Karpas-422 (cell line): ENCODE measurements at regions not wholly inside any gene's neighbourhood (a gene's known extent, or its start where the extent isn't known, plus 50 kb on each side); places are given as distances from the start of the nearest gene placed in this dataset.
"Not testable (repeated sequence)": the region's sequence is repeated elsewhere in the genome, so short reads cannot be mapped to it uniquely, and the experiment has no call there.

Experiments used
- DNase-seq: peaks from one replicate; pipeline ENCODE4 v3.0.0-alpha.2; 2015
- H2AFZ ChIP-seq: fragments of 200-600 bp; sonication (generic); 2 replicates; pipeline ENCODE4 v1.6.1; 2014; ENCODE audit warnings: antibody characterized with exemption, low read length, mixed read lengths
- H3K27ac ChIP-seq: fragments of 200-600 bp; sonication (generic); 2 replicates; pipeline ENCODE4 v1.5.1; 2014; ENCODE audit warnings: mild to moderate bottlenecking, low read length, moderate library complexity
- H3K27me3 ChIP-seq: fragments of 200-600 bp; sonication (generic); 2 replicates; pipeline ENCODE4 v1.6.1; 2014; ENCODE audit warnings: low read length, mixed read lengths
- H3K36me3 ChIP-seq: fragments of 200-600 bp; sonication (generic); 2 replicates; pipeline ENCODE4 v1.6.1; 2014; ENCODE audit warnings: low read length, mixed read lengths; ENCODE audit not compliant: insufficient read depth
- H3K4me1 ChIP-seq: fragments of 200-600 bp; sonication (generic); 2 replicates; pipeline ENCODE4 v1.6.1; 2014; ENCODE audit warnings: mild to moderate bottlenecking, low read length, mixed read lengths
- H3K4me2 ChIP-seq: fragments of 200-600 bp; sonication (generic); 2 replicates; pipeline ENCODE4 v1.6.1; 2014; ENCODE audit warnings: low read length, low read depth, mild to moderate bottlenecking; ENCODE audit not compliant: poor library complexity, severe bottlenecking
- H3K4me3 ChIP-seq: fragments of 200-600 bp; sonication (generic); 2 replicates; pipeline ENCODE4 v1.5.1; 2014; ENCODE audit warnings: mild to moderate bottlenecking, antibody characterized with exemption, low read length, mixed read lengths
- H3K79me2 ChIP-seq: fragments of 200-600 bp; sonication (generic); 2 replicates; pipeline ENCODE4 v1.6.1; 2014; ENCODE audit warnings: mild to moderate bottlenecking, low read length, mixed read lengths
- H3K9ac ChIP-seq: fragments of 200-600 bp; sonication (generic); 2 replicates; pipeline ENCODE4 v1.6.0; 2014; ENCODE audit warnings: low read length
- H3K9me2 ChIP-seq: fragments of 200-600 bp; sonication (generic), shearing (Covaris generic); replicated peaks from 2 replicates; pipeline ENCODE4 v1.6.0; 2014; ENCODE audit warnings: mild to moderate bottlenecking, low read length, moderate library complexity; ENCODE audit not compliant: insufficient read depth
- H3K9me3 ChIP-seq: fragments of 300-700, 200-600 bp; sonication (generic); 2 replicates; pipeline ENCODE4 v1.6.1; 2014; ENCODE audit warnings: low read length, mixed read lengths
- H4K20me1 ChIP-seq: fragments of 200-600 bp; sonication (generic); 2 replicates; pipeline ENCODE4 v1.6.1; 2014; ENCODE audit warnings: mild to moderate bottlenecking, antibody characterized with exemption, low read length, low read depth; ENCODE audit not compliant: insufficient read depth

GRCh38 chr21:5128261-5128660, 5393.1 kb upstream of the TPTE start:
- peak overlapping the region; percentile 59 for H3K9ac ChIP-seq
- not testable (repeated sequence) for H3K79me2 ChIP-seq, H3K27me3 ChIP-seq, H3K9me2 ChIP-seq, H3K36me3 ChIP-seq, H2AFZ ChIP-seq, H3K4me2 ChIP-seq, H3K9me3 ChIP-seq, H3K4me1 ChIP-seq, H4K20me1 ChIP-seq, H3K27ac ChIP-seq
- H3K4me3 ChIP-seq, result peak overlapping the region; percentile 54; the same call in 1 of the 2 replicates
- peak; percentile 96 for DNase-seq

- not testable (repeated sequence) for DNase-seq, H3K9me3 ChIP-seq, H3K36me3 ChIP-seq, H3K27me3 ChIP-seq, H4K20me1 ChIP-seq, H3K79me2 ChIP-seq, H2AFZ ChIP-seq, H3K9me2 ChIP-seq, H3K4me1 ChIP-seq, H3K9ac ChIP-seq, H3K4me3 ChIP-seq, H3K27ac ChIP-seq, H3K4me2 ChIP-seq
Measured at GRCh38 chr21:5133824-5134223, 5387.6 kb upstream of the TPTE start.

- H3K79me2 ChIP-seq, H3K4me3 ChIP-seq, H3K9me3 ChIP-seq, H3K4me2 ChIP-seq, H3K27ac ChIP-seq, H3K27me3 ChIP-seq, H2AFZ ChIP-seq, DNase-seq, H3K4me1 ChIP-seq, H3K36me3 ChIP-seq, H3K9ac ChIP-seq, H3K9me2 ChIP-seq, H4K20me1 ChIP-seq: not testable (repeated sequence)
Measured at GRCh38 chr21:5136406-5136805, 5385.0 kb upstream of the TPTE start.

GRCh38 chr21:5137006-5137405, 5384.4 kb upstream of the TPTE start:
- H3K9me3 ChIP-seq, H3K79me2 ChIP-seq, H3K4me3 ChIP-seq, H3K4me2 ChIP-seq, DNase-seq, H3K4me1 ChIP-seq, H2AFZ ChIP-seq, H3K9me2 ChIP-seq, H3K36me3 ChIP-seq, H4K20me1 ChIP-seq, H3K27ac ChIP-seq, H3K27me3 ChIP-seq, H3K9ac ChIP-seq: not testable (repeated sequence)

- not testable (repeated sequence) for H3K4me2 ChIP-seq, H3K4me3 ChIP-seq, H3K27me3 ChIP-seq, H2AFZ ChIP-seq, H3K4me1 ChIP-seq, H3K36me3 ChIP-seq, H3K9ac ChIP-seq, H3K79me2 ChIP-seq, H3K9me2 ChIP-seq, H3K27ac ChIP-seq, H3K9me3 ChIP-seq, H4K20me1 ChIP-seq
- DNase-seq, result peak; percentile 29
Measured at GRCh38 chr21:5138687-5139086, 5382.7 kb upstream of the TPTE start.

- not testable (repeated sequence) for H2AFZ ChIP-seq, H3K4me1 ChIP-seq, H3K9me2 ChIP-seq, H3K27ac ChIP-seq, H4K20me1 ChIP-seq, H3K4me2 ChIP-seq, H3K79me2 ChIP-seq, H3K9me3 ChIP-seq, H3K4me3 ChIP-seq, H3K9ac ChIP-seq, H3K36me3 ChIP-seq, H3K27me3 ChIP-seq, DNase-seq
Measured at GRCh38 chr21:5139528-5139927, 5381.9 kb upstream of the TPTE start.

- not testable (repeated sequence) for H3K9me3 ChIP-seq, H3K4me3 ChIP-seq, DNase-seq, H3K4me2 ChIP-seq, H2AFZ ChIP-seq, H3K36me3 ChIP-seq, H3K27ac ChIP-seq, H3K9me2 ChIP-seq, H3K27me3 ChIP-seq, H3K79me2 ChIP-seq, H4K20me1 ChIP-seq, H3K9ac ChIP-seq, H3K4me1 ChIP-seq
Measured at GRCh38 chr21:5143011-5143410, 5378.4 kb upstream of the TPTE start.

- H3K79me2 ChIP-seq, H3K9ac ChIP-seq, H3K4me1 ChIP-seq, H2AFZ ChIP-seq, H4K20me1 ChIP-seq, H3K27me3 ChIP-seq, H3K9me2 ChIP-seq, H3K36me3 ChIP-seq, DNase-seq, H3K27ac ChIP-seq, H3K4me3 ChIP-seq, H3K4me2 ChIP-seq, H3K9me3 ChIP-seq: not testable (repeated sequence)
Measured at GRCh38 chr21:5144731-5145130, 5376.7 kb upstream of the TPTE start.

- not testable (repeated sequence) for H4K20me1 ChIP-seq, H3K4me3 ChIP-seq, DNase-seq, H3K9me3 ChIP-seq, H2AFZ ChIP-seq, H3K4me2 ChIP-seq, H3K27ac ChIP-seq, H3K4me1 ChIP-seq, H3K27me3 ChIP-seq, H3K9me2 ChIP-seq, H3K36me3 ChIP-seq, H3K79me2 ChIP-seq, H3K9ac ChIP-seq
Measured at GRCh38 chr21:5147685-5148084, 5373.7 kb upstream of the TPTE start.
